HEK293 (cell line): ENCODE measurements at regions not wholly inside any gene's neighbourhood (a gene's known extent, or its start where the extent isn't known, plus 50 kb on each side); places are given as distances from the start of the nearest gene placed in this dataset.

Source experiments
- ELK4 ChIP-seq: IDR thresholded peaks from 2 replicates; pipeline ENCODE4 v1.6.1; 2011; ENCODE audit warnings: mild to moderate bottlenecking, low read depth, low read length, borderline replicate concordance
- GLI2 ChIP-seq: fragments of 450-650 bp; formaldehyde crosslinking; IDR thresholded peaks from 2 replicates; pipeline ENCODE4; 2017; ENCODE audit warnings: missing biosample characterization, missing genetic modification characterization, low read depth, borderline replicate concordance
- HIC1 ChIP-seq: fragments of 450-650 bp; formaldehyde crosslinking; IDR thresholded peaks from 2 replicates; pipeline ENCODE4 v1.5.1; 2016; ENCODE audit warnings: missing biosample characterization, missing genetic modification characterization
- HOXD13 ChIP-seq: sonication (generic); formaldehyde crosslinking; IDR thresholded peaks from 2 replicates; pipeline ENCODE4 v1.8.0; 2022; ENCODE audit warnings: missing genetic modification reagents, borderline replicate concordance
- IKZF3 ChIP-seq: fragments of 450-650 bp; IDR thresholded peaks from 2 replicates; pipeline ENCODE4 v1.5.0; 2018; ENCODE audit warnings: missing biosample characterization, mild to moderate bottlenecking, missing genetic modification characterization, moderate library complexity
- KLF16 ChIP-seq: fragments of 450-650 bp; formaldehyde crosslinking; IDR thresholded peaks from 2 replicates; pipeline ENCODE4 v1.5.1; 2017; ENCODE audit warnings: missing biosample characterization, missing genetic modification characterization
- PRDM2 ChIP-seq: fragments of 450-650 bp; formaldehyde crosslinking; IDR thresholded peaks from 2 replicates; pipeline ENCODE4 v1.5.1; 2016; ENCODE audit warnings: missing biosample characterization, missing genetic modification characterization, borderline replicate concordance
- PRDM6 ChIP-seq: fragments of 450-650 bp; formaldehyde crosslinking; IDR thresholded peaks from 2 replicates; pipeline ENCODE4 v1.5.1; 2017; ENCODE audit warnings: missing biosample characterization, missing genetic modification characterization
- SP7 ChIP-seq: fragments of 450-650 bp; formaldehyde crosslinking; IDR thresholded peaks from 2 replicates; pipeline ENCODE4 v1.5.1; 2016; ENCODE audit warnings: missing biosample characterization, missing genetic modification characterization
- WT1 ChIP-seq: fragments of 450-650 bp; formaldehyde crosslinking; IDR thresholded peaks from 2 replicates; pipeline ENCODE4 v1.5.1; 2016; ENCODE audit warnings: missing biosample characterization, missing genetic modification characterization
- ZBTB1 ChIP-seq: fragments of 450-650 bp; formaldehyde crosslinking; IDR thresholded peaks from 2 replicates; pipeline ENCODE4 v1.5.1; 2016; ENCODE audit warnings: missing biosample characterization, missing genetic modification characterization
- ZBTB8A ChIP-seq: fragments of 450-650 bp; formaldehyde crosslinking; IDR thresholded peaks from 2 replicates; pipeline ENCODE4 v1.5.1; 2016; ENCODE audit warnings: missing biosample characterization, missing genetic modification characterization
- ZFHX2 ChIP-seq: fragments of 450-650 bp; formaldehyde crosslinking; conservative IDR thresholded peaks from 2 replicates; pipeline ENCODE4 v1.5.1; 2016; ENCODE audit warnings: missing biosample characterization, missing genetic modification characterization
- ZFP41 ChIP-seq: fragments of 450-650 bp; formaldehyde crosslinking; IDR thresholded peaks from 2 replicates; pipeline ENCODE4 v1.5.1; 2016; ENCODE audit warnings: missing biosample characterization, missing genetic modification characterization, borderline replicate concordance
- ZFP69B ChIP-seq: fragments of 450-650 bp; formaldehyde crosslinking; IDR thresholded peaks from 2 replicates; pipeline ENCODE4 v1.5.1; 2016; ENCODE audit warnings: missing biosample characterization, missing genetic modification characterization
- ZNF19 ChIP-seq: fragments of 450-650 bp; formaldehyde crosslinking; IDR thresholded peaks from 2 replicates; pipeline ENCODE4; 2016; ENCODE audit warnings: missing biosample characterization, missing genetic modification characterization, low read depth
- ZNF202 ChIP-seq: fragments of 450-650 bp; formaldehyde crosslinking; IDR thresholded peaks from 2 replicates; pipeline ENCODE4 v1.5.1; 2016; ENCODE audit warnings: missing biosample characterization, missing genetic modification characterization, borderline replicate concordance
- ZNF404 ChIP-seq: fragments of 450-650 bp; formaldehyde crosslinking; IDR thresholded peaks from 2 replicates; pipeline ENCODE4 v1.5.1; 2017; ENCODE audit warnings: missing biosample characterization, missing genetic modification characterization
- ZNF416 ChIP-seq: fragments of 450-650 bp; formaldehyde crosslinking; IDR thresholded peaks from 2 replicates; pipeline ENCODE4 v1.5.1; 2016; ENCODE audit warnings: missing biosample characterization, missing genetic modification characterization
- ZNF518A ChIP-seq: fragments of 450-650 bp; formaldehyde crosslinking; conservative IDR thresholded peaks from 2 replicates; pipeline ENCODE4 v1.5.1; 2016; ENCODE audit warnings: low read depth, missing biosample characterization, missing genetic modification characterization
- ZNF600 ChIP-seq: fragments of 450-650 bp; formaldehyde crosslinking; IDR thresholded peaks from 2 replicates; pipeline ENCODE4 v1.5.1; 2016; ENCODE audit warnings: missing biosample characterization, missing genetic modification characterization
- ZNF623 ChIP-seq: fragments of 450-650 bp; formaldehyde crosslinking; IDR thresholded peaks from 2 replicates; pipeline ENCODE4 v1.5.1; 2016; ENCODE audit warnings: missing biosample characterization, missing genetic modification characterization
- ZNF747 ChIP-seq: fragments of 450-650 bp; formaldehyde crosslinking; IDR thresholded peaks from 2 replicates; pipeline ENCODE4 v1.5.1; 2016; ENCODE audit warnings: missing biosample characterization, missing genetic modification characterization

- no peak for TF ChIP-seq ZBTB1 (tag by site-specific recombination)
- TF ChIP-seq WT1 (tag by site-specific recombination): no peak
- TF ChIP-seq ZFP41 (tag by site-specific recombination): no peak
- no peak for TF ChIP-seq ZNF416 (tag by site-specific recombination)
- no peak for TF ChIP-seq HIC1 (tag by site-specific recombination)
- no peak for TF ChIP-seq ELK4
- TF ChIP-seq GLI2 (tag by site-specific recombination): no peak
- TF ChIP-seq SP7: no peak
- no peak for TF ChIP-seq ZNF518A
- TF ChIP-seq ZNF747 (tag by site-specific recombination): no peak
- TF ChIP-seq HOXD13 (CRISPR knock-in tag): no peak
- no peak for TF ChIP-seq KLF16 (tag by site-specific recombination)
- TF ChIP-seq ZFP69B: 0 out of 2 replicates have a peak, but pooled peaks have one; percentile 50
- TF ChIP-seq ZFHX2 (tag by site-specific recombination): 0 out of 2 replicates have a peak, but pooled peaks have one; percentile 10
- 0 out of 2 replicates have a peak, but pooled peaks have one; percentile 23 for TF ChIP-seq IKZF3 (tag by site-specific recombination)
- TF ChIP-seq ZNF623 (tag by site-specific recombination): no peak
- TF ChIP-seq PRDM6 (tag by site-specific recombination): no peak
- no peak for TF ChIP-seq ZNF19 (tag by site-specific recombination)
- no peak for TF ChIP-seq ZNF202 (tag by site-specific recombination)
- TF ChIP-seq ZNF404 (tag by site-specific recombination): no peak
- TF ChIP-seq ZNF600 (tag by site-specific recombination): no peak
- TF ChIP-seq ZBTB8A (tag by site-specific recombination): no peak
- TF ChIP-seq PRDM2 (tag by site-specific recombination): no peak
Observed at GRCh38 chr6:156687789-156688619, 89.2 kb upstream of the ARID1B start (continued).
